Activated T-cell treated with anti-CD3 and anti-CD28 coated beads, Interleukin-2, amount 50 U/mL, for 4 hours (primary cell): ENCODE measurements at regions not wholly inside any gene's neighbourhood (a gene's known extent, or its start where the extent isn't known, plus 50 kb on each side); places are given as distances from the start of the nearest gene placed in this dataset.

ENCODE experiments used
- ATAC-seq, 2 donors: fragments of 200-7000 bp; cut with Tn5 transposase; one replicate each; pipeline ENCODE4 v1.10.0; 2021
- DNase-seq: peaks from one replicate; pipeline ENCODE4 v3.0.0-alpha.2; 2020
- H3K27me3 Mint-ChIP-seq: one replicate; pipeline ENCODE4 v1.8.0; 2021; ENCODE audit warnings: low read depth, mixed read lengths
- H3K36me3 Mint-ChIP-seq: one replicate; pipeline ENCODE4 v1.8.0; 2022; ENCODE audit warnings: mixed read lengths; ENCODE audit not compliant: insufficient read depth
- H3K4me1 Mint-ChIP-seq: one replicate; pipeline ENCODE4 v1.8.0; 2021; ENCODE audit warnings: low read depth, mixed read lengths
- H3K4me3 Mint-ChIP-seq: one replicate; pipeline ENCODE4 v1.8.0; 2021; ENCODE audit warnings: mild to moderate bottlenecking, moderate library complexity, mixed read lengths
- H3K9me3 Mint-ChIP-seq: one replicate; pipeline ENCODE4 v1.8.0; 2021; ENCODE audit warnings: mixed read lengths

DNA sequence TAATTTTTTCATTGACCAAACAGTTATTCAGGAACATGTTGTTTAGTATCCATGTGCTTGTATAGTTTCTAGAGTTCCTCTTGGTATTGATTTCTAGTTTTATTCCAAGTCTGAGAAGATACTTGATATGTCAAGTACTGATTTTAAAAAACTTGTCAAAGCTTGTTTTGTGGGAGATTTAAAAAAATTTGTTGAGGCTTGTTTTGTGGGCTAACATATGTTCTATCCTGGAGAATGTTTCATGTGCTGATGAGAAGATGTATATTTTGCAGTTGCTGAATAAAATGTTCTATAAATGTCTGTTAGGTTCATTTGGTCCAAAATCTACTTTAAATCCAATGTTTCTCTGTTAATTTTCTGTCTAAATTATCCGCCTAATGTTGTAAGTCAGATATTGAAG is 1065.1 kb upstream of the WWC1 start:
- H3K4me3 Mint-ChIP-seq, result no peak overlapping the region
- DNase-seq, result no peak

DNA sequence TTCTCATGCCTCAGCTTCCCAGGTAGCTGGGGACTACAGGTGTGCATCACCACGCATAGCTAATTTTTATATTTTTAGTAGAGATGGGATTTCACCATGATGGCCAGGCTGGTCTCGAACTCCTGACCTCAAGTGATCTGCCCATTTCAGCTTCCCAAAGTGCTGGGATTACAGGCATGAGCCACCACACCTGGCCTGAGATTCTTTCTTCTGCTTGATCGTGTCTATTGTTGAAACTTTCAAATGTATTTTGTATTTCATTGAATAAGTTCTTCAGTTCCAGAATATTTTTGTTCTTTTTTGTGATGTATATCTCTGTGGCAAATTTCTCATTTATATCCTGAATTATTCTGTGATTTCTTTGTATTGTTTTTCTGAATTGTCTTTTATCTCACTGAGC is 1063.3 kb upstream of the WWC1 start:
- ATAC-seq (no peak), DNase-seq (no peak)
- Mint-ChIP-seq H3K4me3 (no peak overlapping the region), H3K4me1 (no peaks in the 10 kb centered on the region), H3K27me3 (no peaks in the 10 kb centered on the region), H3K36me3 (no peaks in the 10 kb centered on the region), H3K9me3 (peaks cover 19% of the 10 kb centered on the region)

More for the DNA sequence above, 1065.1 kb upstream of the WWC1 start:
- Mint-ChIP-seq H3K27me3 (no peaks in the 10 kb centered on the region), H3K9me3 (peaks cover 19% of the 10 kb centered on the region), H3K36me3 (no peaks in the 10 kb centered on the region), H3K4me1 (no peaks in the 10 kb centered on the region)
- no peak for ATAC-seq

DNA sequence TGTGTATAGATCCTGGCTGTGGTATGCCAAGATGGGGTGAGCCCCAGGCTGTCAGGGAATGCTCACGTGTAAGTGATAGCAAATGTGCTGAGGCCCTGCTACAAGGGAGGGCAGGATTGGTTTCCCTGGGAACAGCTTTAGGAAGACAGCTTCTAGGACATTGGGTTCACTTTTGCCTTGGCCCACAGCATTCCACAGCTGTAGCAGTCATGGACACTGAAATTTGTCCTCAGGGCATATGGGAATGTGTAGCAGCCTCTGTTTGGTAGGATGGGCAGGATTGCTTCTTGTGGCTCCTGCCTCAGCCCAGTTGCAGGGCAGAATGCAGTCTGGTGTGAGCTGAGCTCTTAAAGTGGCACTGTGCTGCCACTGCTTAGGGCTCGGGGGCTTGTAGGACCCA is 1061.7 kb upstream of the WWC1 start:
- DNase-seq (no peak), ATAC-seq (no peak)
- H3K9me3 Mint-ChIP-seq, result peaks cover 16% of the 10 kb centered on the region
- no peaks in the 10 kb centered on the region for H3K27me3 Mint-ChIP-seq
- H3K4me3 Mint-ChIP-seq, result no peak overlapping the region
- no peaks in the 10 kb centered on the region for H3K4me1 Mint-ChIP-seq
- no peaks in the 10 kb centered on the region for H3K36me3 Mint-ChIP-seq

DNA sequence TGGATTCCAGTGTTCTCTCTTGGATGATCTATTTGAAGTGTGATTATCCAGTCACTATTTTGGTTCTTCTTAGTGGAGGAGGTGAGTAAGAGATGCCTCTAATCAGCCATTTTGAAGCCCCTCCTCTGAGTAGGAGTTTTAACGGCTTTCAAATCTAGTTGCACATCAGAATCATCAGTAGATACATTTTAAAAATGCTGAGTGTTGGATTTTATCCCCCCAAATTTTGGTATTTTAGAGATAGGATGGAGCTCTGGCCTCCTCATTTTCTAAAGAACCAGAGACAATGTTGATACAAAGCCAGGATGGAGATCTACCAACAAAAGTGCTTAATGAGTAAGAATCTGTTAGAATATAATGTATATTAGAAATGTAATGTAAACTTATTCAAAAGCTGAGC is 1061.0 kb upstream of the WWC1 start:
- Mint-ChIP-seq H3K27me3 (no peaks in the 10 kb centered on the region), H3K4me3 (no peak overlapping the region), H3K9me3 (peaks cover 16% of the 10 kb centered on the region), H3K36me3 (no peaks in the 10 kb centered on the region), H3K4me1 (no peaks in the 10 kb centered on the region)
- ATAC-seq, result no peak
- no peak for DNase-seq

DNA sequence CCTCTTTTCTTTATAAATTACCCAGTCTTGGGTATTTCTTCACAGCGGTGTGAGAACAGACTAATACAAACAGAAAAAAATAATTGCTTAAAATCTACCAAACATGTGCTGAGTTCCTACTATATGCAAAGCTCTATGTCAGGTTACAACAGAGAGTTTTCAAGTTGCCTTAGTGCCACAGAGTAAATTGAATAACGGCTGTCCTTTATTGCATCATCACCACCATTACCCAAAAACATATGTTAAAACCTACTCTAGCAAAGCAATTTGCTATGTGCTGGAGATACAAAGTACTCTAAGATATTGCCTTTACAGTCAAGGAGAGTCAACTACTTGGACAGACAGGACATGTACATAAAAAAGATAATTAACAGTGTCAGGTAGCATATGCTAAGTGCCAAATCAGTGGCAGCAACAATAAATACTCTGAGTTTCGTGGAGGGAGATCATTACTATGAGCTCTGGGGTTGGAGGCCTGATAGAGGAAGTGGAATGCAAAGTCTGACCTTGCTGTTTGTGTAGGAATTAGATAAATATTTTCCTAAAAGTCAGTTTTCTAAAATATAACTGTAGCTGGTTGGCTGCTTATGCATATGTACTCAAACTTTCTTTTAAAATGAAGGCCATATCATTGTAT is 1058.7 kb upstream of the WWC1 start:
- no peaks in the 10 kb centered on the region for H3K27me3 Mint-ChIP-seq
- no peak for ATAC-seq
- H3K4me3 Mint-ChIP-seq, result no peak overlapping the region

DNA sequence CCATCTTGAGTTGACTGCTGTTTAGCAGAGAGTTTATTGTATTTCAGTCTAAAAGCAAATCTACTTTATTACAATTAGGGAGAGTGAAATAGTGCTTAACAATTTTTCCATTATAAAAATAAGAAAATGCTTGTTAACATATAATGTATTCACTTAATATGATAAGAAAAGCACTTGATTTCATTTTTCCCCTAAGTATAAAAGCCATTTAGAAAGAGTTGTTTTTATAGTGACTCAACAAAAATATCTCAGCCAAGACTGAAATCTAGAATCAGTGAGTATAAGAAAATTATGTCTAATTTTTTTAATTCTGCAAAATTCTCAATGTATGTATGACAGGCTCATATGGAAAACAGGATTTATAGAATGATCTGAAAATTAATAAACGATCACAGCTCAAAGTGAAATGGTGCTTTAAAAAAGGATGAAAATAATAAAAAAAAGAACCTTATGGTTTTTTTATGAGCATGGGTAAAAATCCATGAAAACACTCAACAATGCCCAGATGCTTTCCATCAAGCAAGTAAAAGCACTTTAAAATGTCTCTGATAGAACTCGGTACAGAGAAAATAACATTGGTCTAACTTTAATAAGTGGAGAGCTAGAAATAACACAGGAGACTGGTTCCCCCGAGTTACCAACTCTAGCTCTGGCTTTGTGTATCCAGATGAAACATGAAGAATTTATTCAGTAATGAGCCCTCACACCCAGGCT is 1057.8 kb upstream of the WWC1 start:
- no peaks in the 10 kb centered on the region for H3K27me3 Mint-ChIP-seq
- H3K4me3 Mint-ChIP-seq, result no peak overlapping the region
- H3K36me3 Mint-ChIP-seq, result no peaks in the 10 kb centered on the region
- H3K4me1 Mint-ChIP-seq, result no peaks in the 10 kb centered on the region
- no peak for DNase-seq
- no peak for ATAC-seq
- peaks cover 3% of the 10 kb centered on the region for H3K9me3 Mint-ChIP-seq

More for the DNA sequence above, 1058.7 kb upstream of the WWC1 start:
- no peaks in the 10 kb centered on the region for H3K4me1 Mint-ChIP-seq
- no peaks in the 10 kb centered on the region for H3K36me3 Mint-ChIP-seq
- H3K9me3 Mint-ChIP-seq, result peaks cover 3% of the 10 kb centered on the region
- DNase-seq, result no peak

DNA sequence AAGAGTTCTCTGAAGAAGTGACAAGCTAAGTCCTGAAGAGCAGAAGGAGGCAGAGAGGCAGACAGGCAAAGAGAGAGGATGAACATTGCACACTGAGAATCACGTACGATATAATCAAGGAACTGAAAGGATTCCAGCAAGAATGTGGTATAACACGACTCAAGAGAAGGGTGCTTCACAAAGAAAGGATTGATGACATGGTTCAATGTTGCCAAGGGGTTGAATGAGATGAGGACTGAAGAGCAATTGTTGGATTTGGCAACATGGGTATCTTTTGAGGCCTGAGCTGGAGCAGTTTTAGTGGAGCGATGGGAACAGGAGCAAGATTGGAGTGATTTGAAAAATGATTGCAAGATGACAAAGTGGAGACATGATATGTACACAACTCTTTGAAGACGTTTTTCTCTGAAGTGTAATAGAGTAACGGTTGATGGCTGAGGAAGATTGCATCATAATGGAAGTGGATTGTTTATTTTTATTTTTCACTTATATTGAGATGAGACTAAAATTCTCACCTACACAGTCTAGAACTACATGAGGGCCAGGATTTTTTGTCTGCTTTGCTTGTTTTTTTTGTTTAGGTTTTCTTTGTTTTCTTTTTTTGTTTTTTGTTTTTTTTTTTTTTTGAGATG is 1049.9 kb upstream of the WWC1 start:
- no peaks in the 10 kb centered on the region for H3K27me3 Mint-ChIP-seq
- H3K4me1 Mint-ChIP-seq, result no peaks in the 10 kb centered on the region
- peaks cover 10% of the 10 kb centered on the region for H3K9me3 Mint-ChIP-seq
- ATAC-seq, result no peak
- H3K4me3 Mint-ChIP-seq, result no peak overlapping the region
- DNase-seq, result no peak
- no peaks in the 10 kb centered on the region for H3K36me3 Mint-ChIP-seq

DNA sequence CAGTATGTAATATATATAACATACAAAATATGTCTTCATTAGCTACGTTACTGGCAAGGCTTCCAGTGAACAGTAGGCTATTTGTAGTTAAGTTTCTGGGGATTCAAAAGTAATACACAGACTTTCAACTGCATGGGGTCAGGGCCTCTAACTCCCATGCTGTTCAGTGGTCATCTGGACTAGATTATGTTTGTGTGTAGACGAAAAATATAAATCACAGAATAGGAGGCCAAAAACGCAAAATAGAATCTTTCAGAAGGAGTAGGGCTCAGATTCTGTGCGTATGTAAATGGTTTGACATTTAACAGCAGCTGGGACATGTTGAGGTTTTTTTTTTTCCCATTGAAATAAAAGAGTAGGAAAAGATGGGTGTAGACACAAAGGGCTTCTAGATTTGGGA is 1048.7 kb upstream of the WWC1 start:
- H3K4me1 Mint-ChIP-seq, result no peaks in the 10 kb centered on the region
- no peak overlapping the region for H3K4me3 Mint-ChIP-seq
- peaks cover 10% of the 10 kb centered on the region for H3K9me3 Mint-ChIP-seq
- no peaks in the 10 kb centered on the region for H3K36me3 Mint-ChIP-seq
- no peak for DNase-seq
- ATAC-seq, result no peak
- no peaks in the 10 kb centered on the region for H3K27me3 Mint-ChIP-seq

DNA sequence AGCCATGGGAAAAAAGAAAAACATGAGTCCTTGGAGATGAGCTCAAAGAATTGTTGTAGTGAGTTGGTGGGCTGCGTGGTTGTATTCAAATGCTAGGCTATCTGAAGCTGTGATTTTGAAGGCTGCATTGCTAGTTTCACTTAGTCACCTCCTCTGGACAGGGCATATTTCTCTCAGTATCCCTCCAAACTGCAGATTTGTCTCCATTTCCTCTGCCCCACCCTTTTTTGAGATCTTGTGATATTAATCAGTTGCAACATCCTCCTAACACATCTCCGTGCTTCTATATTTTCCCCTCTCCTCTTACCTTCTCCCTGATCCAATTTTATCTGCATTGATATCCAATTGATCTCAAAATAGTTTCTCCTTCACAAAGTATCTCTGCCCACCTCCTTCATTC is 1048.0 kb upstream of the WWC1 start:
- no peak overlapping the region for H3K4me3 Mint-ChIP-seq
- no peak for DNase-seq
- no peaks in the 10 kb centered on the region for H3K36me3 Mint-ChIP-seq
- H3K4me1 Mint-ChIP-seq, result no peaks in the 10 kb centered on the region
- ATAC-seq, result no peak
- peaks cover 10% of the 10 kb centered on the region for H3K9me3 Mint-ChIP-seq
- H3K27me3 Mint-ChIP-seq, result no peaks in the 10 kb centered on the region

DNA sequence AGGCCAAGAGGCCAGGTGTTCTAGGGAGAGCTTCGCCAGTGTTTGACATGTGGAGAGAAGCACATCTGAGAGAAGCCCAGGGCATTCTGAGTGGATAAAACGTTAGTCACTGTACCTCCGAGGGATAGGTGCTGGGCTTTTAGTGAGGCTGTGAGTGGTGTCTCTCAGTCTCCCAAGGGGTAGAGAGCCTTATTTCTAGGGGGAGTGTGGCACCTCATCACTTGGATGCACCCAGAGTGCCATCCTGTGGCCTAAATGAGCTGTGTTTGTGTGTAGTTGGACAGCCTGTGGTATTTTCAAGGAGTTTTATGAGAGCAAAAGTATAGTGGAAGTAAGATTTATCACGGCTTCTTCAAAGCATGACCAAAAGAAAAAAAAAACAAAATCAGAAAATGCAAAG is 1046.9 kb upstream of the WWC1 start:
- Mint-ChIP-seq H3K4me1 (no peaks in the 10 kb centered on the region), H3K4me3 (no peak overlapping the region), H3K36me3 (no peaks in the 10 kb centered on the region), H3K27me3 (no peaks in the 10 kb centered on the region), H3K9me3 (peaks cover 10% of the 10 kb centered on the region)
- ATAC-seq, result no peak
- no peak for DNase-seq

DNA sequence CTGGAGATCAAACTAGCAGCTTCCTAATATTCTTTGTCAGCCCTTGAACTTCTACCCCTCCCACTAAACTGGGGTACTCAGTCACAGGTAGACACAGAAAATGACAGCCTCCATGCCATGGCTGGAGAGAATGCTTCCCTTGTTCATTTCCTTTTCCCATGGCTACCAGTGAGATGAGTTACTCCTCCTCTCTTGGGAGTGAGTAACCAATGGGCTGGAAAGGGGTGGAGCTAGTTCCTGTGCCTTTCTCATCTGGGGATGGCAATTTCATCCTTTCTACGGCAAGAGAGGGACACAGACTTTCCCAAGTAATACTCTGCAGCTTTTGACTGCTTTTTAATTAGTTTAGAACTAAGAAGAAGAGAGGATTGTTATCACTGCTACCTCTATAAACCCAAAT is 1045.6 kb upstream of the WWC1 start:
- DNase-seq, result no peak
- H3K27me3 Mint-ChIP-seq, result no peaks in the 10 kb centered on the region
- H3K36me3 Mint-ChIP-seq, result no peaks in the 10 kb centered on the region
- H3K9me3 Mint-ChIP-seq, result peaks cover 10% of the 10 kb centered on the region
- H3K4me1 Mint-ChIP-seq, result no peaks in the 10 kb centered on the region
- no peak for ATAC-seq
- no peak overlapping the region for H3K4me3 Mint-ChIP-seq

DNA sequence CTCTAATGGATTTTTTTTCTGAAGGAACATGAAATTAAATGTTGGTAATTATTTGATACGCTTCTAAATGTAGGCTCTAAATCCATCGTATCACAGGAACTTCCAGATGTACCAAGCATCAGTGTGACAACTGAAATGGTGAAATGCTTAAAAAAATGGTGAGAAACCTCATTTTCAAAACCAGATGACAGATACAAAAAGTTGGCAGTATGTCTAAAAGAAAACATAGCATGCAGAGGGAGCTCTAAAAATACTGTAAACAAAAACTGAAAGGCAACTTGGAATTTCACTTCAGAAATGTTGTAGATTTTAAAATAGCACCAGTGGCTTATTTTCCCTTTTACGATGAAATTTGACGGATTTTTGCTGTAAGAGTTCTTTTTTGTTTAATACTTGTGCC is 1043.6 kb upstream of the WWC1 start:
- DNase-seq (no peak), ATAC-seq (no peak)
- H3K36me3 Mint-ChIP-seq, result no peaks in the 10 kb centered on the region
- no peaks in the 10 kb centered on the region for H3K27me3 Mint-ChIP-seq
- H3K9me3 Mint-ChIP-seq, result peaks cover 3% of the 10 kb centered on the region
- H3K4me3 Mint-ChIP-seq, result no peak overlapping the region
- no peaks in the 10 kb centered on the region for H3K4me1 Mint-ChIP-seq

DNA sequence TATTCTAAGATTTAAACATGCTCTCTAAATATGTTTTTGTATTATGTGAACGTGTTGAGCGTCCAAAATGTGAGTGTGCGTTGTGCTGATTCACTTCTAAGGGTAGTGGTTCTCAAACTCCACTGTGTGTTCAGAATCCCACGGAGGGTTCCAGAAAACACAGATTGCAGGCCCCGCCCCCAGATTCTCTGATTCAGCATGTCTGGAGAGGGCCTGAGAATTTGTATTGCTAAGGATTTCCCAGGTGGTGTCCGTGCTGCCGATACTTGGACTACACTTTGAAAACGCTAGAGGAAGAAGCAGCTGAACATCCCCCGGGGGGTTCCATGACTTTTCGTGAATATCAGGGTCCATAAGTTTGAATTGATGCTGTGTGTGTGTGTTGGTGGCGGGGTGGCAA is 1043.2 kb upstream of the WWC1 start:
- no peak for ATAC-seq
- Mint-ChIP-seq H3K36me3 (no peaks in the 10 kb centered on the region), H3K9me3 (peaks cover 3% of the 10 kb centered on the region), H3K27me3 (no peaks in the 10 kb centered on the region), H3K4me1 (no peaks in the 10 kb centered on the region), H3K4me3 (no peak overlapping the region)
- DNase-seq, result no peak

DNA sequence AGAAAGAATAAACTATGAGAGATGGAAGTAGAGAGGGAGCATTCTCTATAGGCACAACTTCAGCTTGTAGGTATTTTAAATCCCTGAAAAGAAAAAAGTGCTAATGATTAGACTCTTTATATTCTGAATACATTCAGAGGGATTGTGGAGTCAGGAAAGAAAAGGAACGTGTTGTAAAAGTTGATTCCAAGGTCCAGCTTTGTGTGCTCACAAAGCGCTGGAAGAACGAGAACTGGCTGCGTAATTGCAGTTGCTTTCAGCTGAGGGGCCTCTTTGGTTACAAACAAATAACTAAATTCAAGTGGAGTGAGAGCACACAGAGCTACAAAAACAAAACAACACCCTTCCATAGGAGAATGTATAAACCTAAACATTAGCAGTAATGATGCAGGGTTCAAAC is 1040.4 kb upstream of the WWC1 start:
- Mint-ChIP-seq H3K9me3 (no peaks in the 10 kb centered on the region), H3K4me3 (no peak overlapping the region), H3K4me1 (no peaks in the 10 kb centered on the region), H3K36me3 (no peaks in the 10 kb centered on the region), H3K27me3 (no peaks in the 10 kb centered on the region)
- no peak for DNase-seq
- no peak for ATAC-seq

DNA sequence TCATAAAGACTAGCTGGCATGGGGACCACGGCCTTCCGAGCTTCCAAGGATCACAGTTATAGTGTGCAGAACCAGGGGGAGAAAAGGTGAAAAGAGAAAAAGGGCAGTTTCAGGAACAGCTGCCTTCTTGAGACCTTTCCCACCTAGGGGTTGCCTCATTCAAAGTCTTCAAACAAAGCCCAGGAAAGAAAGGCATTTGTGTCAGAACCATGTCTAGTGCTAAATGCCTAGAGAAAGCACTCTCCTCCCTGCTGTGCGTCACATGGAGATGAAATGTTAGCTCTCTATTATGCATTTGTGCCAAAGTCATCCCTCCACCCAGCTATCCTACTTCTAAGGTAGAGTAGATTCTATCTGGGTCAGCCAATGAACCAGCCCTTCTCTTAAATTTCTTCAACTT is 1037.3 kb upstream of the WWC1 start:
- ATAC-seq (no peak), DNase-seq (no peak)
- Mint-ChIP-seq H3K36me3 (no peaks in the 10 kb centered on the region), H3K4me3 (no peak overlapping the region), H3K4me1 (no peaks in the 10 kb centered on the region), H3K9me3 (no peaks in the 10 kb centered on the region), H3K27me3 (no peaks in the 10 kb centered on the region)
